Muscle of leg (tissue), 3 donors: ENCODE measurements at regions not wholly inside any gene's neighbourhood (a gene's known extent, or its start where the extent isn't known, plus 50 kb on each side); places are given as distances from the start of the nearest gene placed in this dataset.

Source experiments
- DNase-seq: peaks from one replicate; pipeline ENCODE4 v3.0.0; 2013
- H3K27ac ChIP-seq: one replicate; pipeline ENCODE4 v1.5.1; 2013; ENCODE audit warnings: mild to moderate bottlenecking, low read length, control low read depth
- H3K27me3 ChIP-seq: one replicate; pipeline ENCODE4 v1.6.1; 2013; ENCODE audit warnings: low read length; ENCODE audit not compliant: control insufficient read depth, insufficient read depth
- H3K36me3 ChIP-seq: one replicate; pipeline ENCODE4 v1.6.1; 2013; ENCODE audit warnings: low read length; ENCODE audit not compliant: control insufficient read depth, insufficient read depth
- H3K4me1 ChIP-seq: one replicate; pipeline ENCODE4 v1.6.1; 2013; ENCODE audit warnings: low read length; ENCODE audit not compliant: control insufficient read depth, insufficient read depth
- H3K4me3 ChIP-seq: one replicate; pipeline ENCODE4 v1.5.1; 2013; ENCODE audit warnings: low read length, control low read depth
- H3K9me3 ChIP-seq: replicated peaks from 2 replicates; pipeline ENCODE4 v1.6.1; 2013; ENCODE audit warnings: low read depth, low read length; ENCODE audit not compliant: control insufficient read depth
- WGBS: methylation state at CpG from one replicate; pipeline ENCODE4 v1.1.5; 2013; ENCODE audit warnings: missing lambda C conversion rate; ENCODE audit not compliant: insufficient coverage; 5-methylcytosine and 5-hydroxymethylcytosine counted together

DNA sequence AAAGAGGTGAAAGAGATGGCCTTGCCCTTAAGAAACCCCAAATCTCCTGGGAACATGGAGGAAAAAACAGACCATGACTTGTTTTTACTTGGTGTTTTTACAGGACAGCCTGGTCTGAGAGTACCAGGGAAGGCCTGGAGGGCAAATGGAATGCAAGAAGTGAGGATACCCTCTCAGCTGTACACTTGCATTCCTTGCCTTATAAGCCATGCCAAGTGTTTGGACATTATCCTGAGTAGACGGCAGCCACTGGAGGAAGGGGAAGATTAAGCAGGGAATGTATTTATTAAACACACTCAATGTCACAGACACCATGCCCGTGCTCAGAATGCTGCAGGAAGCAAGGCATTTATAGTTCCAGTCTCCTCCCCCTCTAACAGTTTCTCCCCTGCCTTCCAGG, 581.4 kb downstream of the CDK5RAP2 start:
- Histone ChIP-seq H3K27ac (no peak overlapping the region), H3K4me1 (no peaks in the 10 kb centered on the region), H3K4me3 (no peak overlapping the region), H3K36me3 (no peaks in the 10 kb centered on the region), H3K27me3 (no peaks in the 10 kb centered on the region), H3K9me3 (no peaks in the 10 kb centered on the region)
- WGBS, result no CpG with 5 or more reads among the region's 2 CpGs
- DNase-seq, result no peak

GRCh38 chr9:119991797-119992196, 588.2 kb downstream of the CDK5RAP2 start:
- H3K27me3 ChIP-seq, result no peaks in the 10 kb centered on the region
- 85% methylated on average over 4 of the region's 4 CpGs for WGBS
- no peaks in the 10 kb centered on the region for H3K9me3 ChIP-seq
- no peak overlapping the region for H3K4me3 ChIP-seq
- no peaks in the 10 kb centered on the region for H3K36me3 ChIP-seq
- no peak for DNase-seq
- no peaks in the 10 kb centered on the region for H3K4me1 ChIP-seq
- no peak overlapping the region for H3K27ac ChIP-seq

DNA sequence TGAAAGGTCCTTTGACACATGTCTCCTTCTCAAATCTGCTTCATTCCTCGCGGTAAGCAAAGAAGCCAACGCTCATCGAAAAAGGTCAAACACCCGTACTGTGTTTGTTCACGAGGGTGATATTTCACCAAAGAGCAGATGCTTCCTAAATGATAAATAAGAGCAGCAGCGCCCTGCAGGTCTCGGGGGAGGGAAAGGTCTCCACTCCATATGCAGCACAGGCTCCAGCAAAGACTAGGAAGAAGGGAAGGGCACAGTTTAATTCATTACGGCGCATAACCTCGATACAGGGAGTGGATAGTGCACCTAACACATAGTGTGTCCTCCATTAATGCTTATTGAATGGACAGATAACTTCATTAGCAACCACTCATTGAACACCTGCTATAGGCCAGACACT, 593.3 kb downstream of the CDK5RAP2 start:
- no peaks in the 10 kb centered on the region for H3K27me3 ChIP-seq
- DNase-seq, result no peak
- H3K27ac ChIP-seq, result no peak overlapping the region
- H3K4me1 ChIP-seq, result no peaks in the 10 kb centered on the region
- no peaks in the 10 kb centered on the region for H3K9me3 ChIP-seq
- no peak overlapping the region for H3K4me3 ChIP-seq
- 0% methylated on average over 1 of the region's 11 CpGs for WGBS
- H3K36me3 ChIP-seq, result no peaks in the 10 kb centered on the region

DNA sequence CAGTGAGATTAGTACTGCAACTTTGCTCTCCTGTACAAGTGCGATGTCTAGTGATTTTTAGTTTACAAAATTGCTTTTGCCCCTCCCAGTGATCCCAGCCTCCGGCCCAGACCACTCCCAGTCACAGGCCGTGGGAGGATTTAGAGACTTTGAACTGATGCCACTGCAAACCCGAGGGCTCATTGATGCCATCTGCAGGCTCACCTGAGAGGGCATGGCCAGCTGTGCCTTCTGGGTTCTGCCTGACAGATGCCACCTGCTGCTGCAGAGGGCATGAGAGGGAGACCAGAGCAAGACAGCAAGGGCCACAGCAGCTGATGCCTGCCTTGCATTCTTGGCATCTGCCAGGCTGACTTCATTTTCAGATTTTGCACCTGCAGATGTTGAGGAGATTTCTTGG, 593.8 kb downstream of the CDK5RAP2 start:
- H3K9me3 ChIP-seq, result no peaks in the 10 kb centered on the region
- 49% methylated on average over 3 of the region's 4 CpGs for WGBS
- H3K36me3 ChIP-seq, result no peaks in the 10 kb centered on the region
- no peaks in the 10 kb centered on the region for H3K4me1 ChIP-seq
- no peak for DNase-seq
- no peak overlapping the region for H3K4me3 ChIP-seq
- H3K27ac ChIP-seq, result no peak overlapping the region
- H3K27me3 ChIP-seq, result no peaks in the 10 kb centered on the region

GRCh38 chr9:119974026-119974425, 604.8 kb upstream of the BRINP1 start:
- H3K27ac ChIP-seq, result no peak overlapping the region
- no peak for DNase-seq
- no peaks in the 10 kb centered on the region for H3K36me3 ChIP-seq
- H3K4me1 ChIP-seq, result no peaks in the 10 kb centered on the region
- WGBS, result 63% methylated on average over 2 of the region's 2 CpGs
- peaks cover 3% of the 10 kb centered on the region for H3K27me3 ChIP-seq
- H3K4me3 ChIP-seq, result no peak overlapping the region
- H3K9me3 ChIP-seq, result no peaks in the 10 kb centered on the region

GRCh38 chr9:119968836-119969707, 599.8 kb upstream of the BRINP1 start:
- DNase-seq, result peak; percentile 74
- Histone ChIP-seq H3K36me3 (no peaks in the 10 kb centered on the region), H3K9me3 (no peaks in the 10 kb centered on the region), H3K27me3 (peaks cover 3% of the 10 kb centered on the region), H3K27ac (no peak overlapping the region), H3K4me1 (no peaks in the 10 kb centered on the region), H3K4me3 (no peak overlapping the region)
- WGBS, result 40% methylated on average over 14 of the region's 17 CpGs

DNA sequence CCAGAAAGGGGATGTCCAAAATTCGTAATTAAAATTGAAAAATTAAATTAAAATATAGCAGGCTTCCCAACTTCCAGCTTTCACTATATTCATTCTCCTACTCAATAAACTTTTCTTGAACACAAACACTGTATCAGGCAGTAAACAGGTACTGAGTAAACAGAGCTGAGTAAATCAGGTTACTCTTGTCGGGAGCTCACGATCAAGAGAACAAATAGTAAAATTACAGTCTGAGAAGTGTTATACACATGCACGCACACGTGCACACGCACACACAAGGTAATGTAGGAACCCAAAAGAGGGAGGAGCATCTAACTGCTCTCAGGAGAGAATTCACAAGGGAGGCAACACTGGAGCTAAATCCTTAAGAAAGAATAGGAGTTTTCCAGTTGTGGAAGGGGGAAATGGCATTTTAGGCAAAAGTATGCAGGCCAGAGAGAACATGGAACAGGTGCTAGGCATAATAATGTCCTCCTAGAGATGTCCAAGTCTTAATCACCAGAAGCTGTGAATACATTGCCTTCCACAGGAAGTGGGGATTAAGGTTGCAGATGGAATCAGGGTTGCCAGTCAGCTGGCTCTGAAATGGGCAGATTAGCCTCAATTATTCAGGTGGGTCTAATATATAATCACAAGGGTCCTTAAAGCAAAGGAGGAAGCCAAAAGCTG, 598.8 kb upstream of the BRINP1 start:
- Histone ChIP-seq H3K9me3 (no peaks in the 10 kb centered on the region), H3K27me3 (peaks cover 3% of the 10 kb centered on the region)

DNA sequence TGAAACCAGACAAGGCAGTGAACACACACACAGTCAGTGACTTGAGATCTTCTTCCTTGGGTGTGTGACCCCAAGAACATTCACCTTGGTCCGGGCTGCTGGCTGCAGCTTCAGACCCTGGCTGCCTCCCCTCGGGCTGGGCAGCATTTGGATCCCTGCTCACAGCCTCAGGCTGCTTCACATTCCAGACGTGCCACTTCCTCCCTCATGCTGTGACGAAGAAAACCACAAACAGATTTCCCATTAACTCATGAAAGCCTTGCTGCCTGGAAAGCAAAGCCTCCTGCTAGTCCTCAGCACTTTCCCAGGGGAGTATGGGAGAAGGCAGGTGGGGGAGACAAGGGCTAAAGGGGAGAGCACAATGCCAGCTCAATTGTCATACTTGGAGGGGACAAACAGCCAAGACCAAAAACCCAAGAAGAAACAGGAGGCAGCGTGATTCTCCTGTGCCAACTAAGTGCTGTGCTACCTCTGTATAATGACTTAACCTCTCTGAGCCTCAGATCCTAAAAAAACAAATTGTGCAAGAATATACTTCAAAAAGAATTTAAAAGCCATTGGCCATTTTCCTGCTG, 594.6 kb upstream of the BRINP1 start:
- Histone ChIP-seq H3K27ac (no peak overlapping the region), H3K27me3 (no peaks in the 10 kb centered on the region), H3K4me1 (peaks cover 2% of the 10 kb centered on the region), H3K9me3 (no peaks in the 10 kb centered on the region), H3K4me3 (no peak overlapping the region), H3K36me3 (no peaks in the 10 kb centered on the region)
- peak; percentile 24 for DNase-seq
- WGBS, result no CpG with 5 or more reads among the region's 5 CpGs

More for the DNA sequence above, 598.8 kb upstream of the BRINP1 start:
- no peak for DNase-seq
- Histone ChIP-seq H3K27ac (no peak overlapping the region), H3K4me3 (no peak overlapping the region), H3K4me1 (peaks cover 2% of the 10 kb centered on the region), H3K36me3 (no peaks in the 10 kb centered on the region)
- 86% methylated on average over 5 of the region's 6 CpGs for WGBS

DNA sequence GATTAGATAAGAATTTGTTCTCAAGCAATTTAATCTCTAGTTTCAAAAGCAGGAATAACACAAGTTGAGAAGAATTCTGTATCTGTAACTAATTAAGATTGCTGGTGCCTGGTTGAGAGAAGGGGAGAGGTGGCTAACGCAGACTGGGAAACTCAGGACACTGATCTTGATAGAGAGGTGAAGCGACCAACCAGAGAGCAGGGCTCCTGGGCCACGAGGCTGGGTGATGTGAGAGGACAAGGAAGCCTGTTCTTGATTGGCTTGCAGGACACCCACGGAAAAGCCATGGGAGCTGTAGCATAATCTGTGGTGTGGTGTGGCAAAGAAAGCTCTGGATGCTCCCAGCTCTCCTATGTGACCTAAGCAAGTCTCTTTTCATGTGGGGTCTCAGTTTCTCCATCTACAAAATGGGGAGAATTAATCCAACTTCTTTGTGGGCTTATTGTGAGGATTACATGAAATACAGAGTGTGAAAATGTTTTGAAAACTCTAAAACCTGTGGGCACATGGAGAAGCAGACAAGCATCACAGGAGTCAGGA, 594.1 kb upstream of the BRINP1 start:
- 35% methylated on average over 4 of the region's 4 CpGs for WGBS
- H3K27me3 ChIP-seq, result no peaks in the 10 kb centered on the region
- H3K36me3 ChIP-seq, result no peaks in the 10 kb centered on the region
- H3K27ac ChIP-seq, result no peak overlapping the region
- no peak overlapping the region for H3K4me3 ChIP-seq
- H3K9me3 ChIP-seq, result no peaks in the 10 kb centered on the region
- peaks cover 2% of the 10 kb centered on the region for H3K4me1 ChIP-seq
- no peak for DNase-seq

DNA sequence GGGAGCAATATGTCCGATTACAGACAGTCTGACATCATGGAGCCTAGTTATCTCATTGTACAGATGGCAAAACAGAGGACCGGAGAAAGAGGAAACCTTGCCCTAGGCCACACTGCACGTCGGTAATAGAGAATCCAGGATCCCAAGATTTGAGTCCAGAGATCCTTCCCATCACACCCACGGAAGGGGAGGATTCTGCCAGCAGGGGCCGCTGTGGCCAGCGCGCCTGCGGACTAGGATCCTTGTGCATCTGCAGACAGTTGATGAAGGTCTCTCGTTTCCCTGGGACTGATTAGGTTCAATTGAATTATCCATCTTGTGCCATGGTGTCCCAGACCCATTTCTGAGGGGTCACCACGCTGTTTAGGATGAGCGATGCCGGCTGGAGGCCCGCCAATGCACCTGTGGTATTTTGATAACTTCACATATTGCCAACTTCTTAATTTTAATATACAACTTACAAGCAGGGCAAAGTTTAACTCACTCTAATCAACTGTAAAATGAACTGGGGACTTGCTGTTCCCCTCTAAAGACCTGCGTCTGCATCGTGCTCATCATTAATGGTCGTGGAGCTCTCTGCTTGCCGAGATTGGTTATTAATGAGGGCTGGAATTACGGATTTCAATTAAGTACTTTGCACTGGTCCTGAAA, 592.7 kb upstream of the BRINP1 start:
- H3K4me3 ChIP-seq, result no peak overlapping the region
- H3K4me1 ChIP-seq, result peaks cover 2% of the 10 kb centered on the region
- no peaks in the 10 kb centered on the region for H3K36me3 ChIP-seq
- DNase-seq, result peak; percentile 8
- no peaks in the 10 kb centered on the region for H3K9me3 ChIP-seq
- H3K27me3 ChIP-seq, result no peaks in the 10 kb centered on the region
- 31% methylated on average over 10 of the region's 19 CpGs for WGBS
- H3K27ac ChIP-seq, result no peak overlapping the region
